GM18951 (cell line): ENCODE measurements at regions not wholly inside any gene's neighbourhood (a gene's known extent, or its start where the extent isn't known, plus 50 kb on each side); places are given as distances from the start of the nearest gene placed in this dataset.

ENCODE experiments used
- POLR2A ChIP-seq: IDR thresholded peaks from 4 replicates; pipeline ENCODE4 v1.6.1; 2011; ENCODE audit warnings: mild to moderate bottlenecking; ENCODE audit not compliant: insufficient read length, insufficient read depth; ENCODE audit errors: extremely low read depth
- in situ Hi-C: fragments of 300-500 bp; cut with MboI; formaldehyde crosslinking; loops from one replicate; pipeline ENCODE4 v1.12.0; 2022; ENCODE audit warnings: low sequenced_read_pairs, mixed read lengths, inconsistent platforms; ENCODE audit not compliant: unreplicated experiment

- in situ Hi-C loops, result no loop called here
- no peak for TF ChIP-seq POLR2A
Observed at GRCh38 chr4:175536852-175537453, 275.1 kb downstream of the GPM6A start.

- no peak for TF ChIP-seq POLR2A
- in situ Hi-C loops, result no loop called here
Observed at GRCh38 chr4:175539498-175539897, 272.6 kb downstream of the GPM6A start.

- no peak for TF ChIP-seq POLR2A
- in situ Hi-C loops, result no loop called here
Observed at GRCh38 chr4:175540151-175540550, 271.9 kb downstream of the GPM6A start.

GRCh38 chr4:175540732-175541131, 271.3 kb downstream of the GPM6A start:
- TF ChIP-seq POLR2A, result no peak
- in situ Hi-C loops, result no loop called here

GRCh38 chr4:175542786-175543185, 269.3 kb downstream of the GPM6A start:
- TF ChIP-seq POLR2A, result no peak
- in situ Hi-C loops, result no loop called here

- in situ Hi-C loops, result no loop called here
- no peak for TF ChIP-seq POLR2A
Observed at GRCh38 chr4:175559126-175559525, 252.9 kb downstream of the GPM6A start.

GRCh38 chr4:175559526-175559925, 252.5 kb downstream of the GPM6A start:
- TF ChIP-seq POLR2A, result no peak
- in situ Hi-C loops, result no loop called here

DNA sequence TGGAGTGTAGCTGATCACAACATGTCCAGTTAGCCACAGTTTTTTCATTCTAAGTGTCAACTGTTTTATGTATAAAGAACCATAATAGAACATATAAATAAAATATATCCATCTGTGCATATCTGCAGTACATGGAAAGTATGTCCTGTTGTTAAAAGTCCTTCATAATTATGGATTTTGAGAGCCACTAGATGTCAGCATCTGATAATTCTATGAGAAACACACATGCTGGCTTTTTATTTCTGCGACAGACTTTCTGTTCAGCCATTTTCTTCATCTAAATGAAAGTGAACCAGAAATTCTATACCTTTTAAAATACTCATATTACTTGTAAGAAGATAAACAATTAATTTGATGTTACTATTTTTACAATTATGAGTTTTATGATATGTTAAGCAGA, 251.5 kb downstream of the GPM6A start:
- no peak for TF ChIP-seq POLR2A
- in situ Hi-C loops, result no loop called here

DNA sequence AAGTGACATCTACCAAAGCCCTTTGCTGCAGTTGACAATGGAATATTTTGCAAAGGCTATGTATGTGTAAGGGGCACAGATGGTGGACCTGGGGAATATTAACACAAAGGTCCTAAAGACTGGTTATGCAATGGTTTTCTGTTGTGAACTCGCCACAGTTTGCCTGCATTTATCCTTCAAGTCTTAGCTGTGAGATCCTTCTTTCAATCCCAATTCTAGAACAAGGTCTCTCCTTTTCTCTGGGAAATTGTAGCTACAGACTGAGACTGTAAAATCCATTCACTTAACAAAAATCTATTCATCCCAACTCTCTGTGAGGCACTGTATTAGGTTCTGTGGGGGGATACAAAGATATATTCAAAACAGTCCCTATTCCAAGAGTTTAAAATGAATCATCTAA, 250.4 kb downstream of the GPM6A start:
- no peak for TF ChIP-seq POLR2A
- in situ Hi-C loops, result no loop called here

DNA sequence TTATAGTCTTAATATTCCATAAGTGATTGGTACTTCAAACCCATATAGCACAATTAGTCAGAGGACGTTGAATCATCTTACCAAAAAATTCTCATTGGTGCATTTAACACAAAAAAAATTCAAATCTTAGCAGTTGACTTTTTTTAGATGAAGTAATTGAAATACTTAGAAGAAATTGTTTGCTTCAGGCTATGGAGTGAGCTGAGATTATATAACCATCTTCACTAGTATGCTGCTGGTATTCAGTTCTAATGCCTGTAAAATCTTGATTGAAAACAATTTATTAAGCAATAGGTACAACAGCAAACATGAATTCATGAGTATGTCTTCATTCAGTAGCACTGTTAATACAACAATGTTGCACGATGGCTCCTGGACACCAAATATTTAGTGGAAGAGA, 250.0 kb downstream of the GPM6A start:
- in situ Hi-C loops, result no loop called here

GRCh38 chr4:175562542-175562941, 249.5 kb downstream of the GPM6A start:
- in situ Hi-C loops, result no loop called here
- TF ChIP-seq POLR2A, result no peak

More for the DNA sequence above, 250.0 kb downstream of the GPM6A start:
- TF ChIP-seq POLR2A, result no peak
